ENCODE measurements at regions not wholly inside any gene's neighbourhood (a gene's known extent, or its start where the extent isn't known, plus 50 kb on each side); places are given as distances from the start of the nearest gene placed in this dataset.

DNA sequence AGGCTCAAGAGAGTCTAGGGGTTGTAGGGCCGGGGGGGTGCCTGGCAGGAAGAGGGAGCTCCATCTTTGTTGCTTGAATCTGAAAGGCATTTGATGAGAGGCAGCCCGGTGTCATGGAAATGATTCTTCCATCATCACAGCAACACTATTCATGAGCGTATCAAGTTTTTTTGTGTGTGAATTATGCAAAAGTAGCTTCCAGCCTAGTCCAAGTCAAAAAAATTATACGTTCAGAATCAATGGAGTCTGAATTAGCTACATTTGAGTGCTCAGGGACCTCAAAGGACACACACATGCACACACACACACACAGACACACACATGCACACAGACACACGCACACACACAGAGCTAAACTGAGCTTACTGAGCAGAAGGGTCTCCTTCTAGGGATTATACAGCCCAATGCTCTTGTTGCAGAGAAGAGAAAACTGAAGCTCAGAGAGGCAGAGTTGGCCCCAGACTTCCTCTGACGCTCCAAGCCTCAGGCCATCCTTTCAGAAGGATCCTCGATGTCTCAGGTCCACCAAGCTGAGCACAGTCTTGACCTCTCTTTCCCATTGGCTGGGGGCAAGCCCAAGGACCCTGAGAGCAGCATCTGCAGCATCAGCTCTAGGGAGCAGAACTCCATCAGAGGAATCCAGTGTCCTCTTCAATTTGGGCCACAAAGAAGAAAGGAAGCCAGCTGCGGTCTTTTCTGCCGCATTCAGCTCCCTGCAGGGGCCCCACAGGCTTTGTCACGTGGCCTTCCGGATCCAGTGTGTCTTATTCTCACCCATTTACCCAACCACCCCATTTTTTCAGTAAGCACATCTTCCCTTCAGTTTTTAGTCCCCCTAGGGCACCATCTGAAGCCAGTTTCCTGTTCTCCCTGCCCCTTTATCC, 228.0 kb downstream of the UACA start:
- CTCF ChIA-PET = interaction anchor here (1.1 kb wide), 1 partner anchor 47 kb away, joined by 4 read pairs; no protein-coding TSS in a partner anchor
- POLR2A ChIA-PET (ENCODE audit: low non-redundant PET) = no interaction called here

DNA sequence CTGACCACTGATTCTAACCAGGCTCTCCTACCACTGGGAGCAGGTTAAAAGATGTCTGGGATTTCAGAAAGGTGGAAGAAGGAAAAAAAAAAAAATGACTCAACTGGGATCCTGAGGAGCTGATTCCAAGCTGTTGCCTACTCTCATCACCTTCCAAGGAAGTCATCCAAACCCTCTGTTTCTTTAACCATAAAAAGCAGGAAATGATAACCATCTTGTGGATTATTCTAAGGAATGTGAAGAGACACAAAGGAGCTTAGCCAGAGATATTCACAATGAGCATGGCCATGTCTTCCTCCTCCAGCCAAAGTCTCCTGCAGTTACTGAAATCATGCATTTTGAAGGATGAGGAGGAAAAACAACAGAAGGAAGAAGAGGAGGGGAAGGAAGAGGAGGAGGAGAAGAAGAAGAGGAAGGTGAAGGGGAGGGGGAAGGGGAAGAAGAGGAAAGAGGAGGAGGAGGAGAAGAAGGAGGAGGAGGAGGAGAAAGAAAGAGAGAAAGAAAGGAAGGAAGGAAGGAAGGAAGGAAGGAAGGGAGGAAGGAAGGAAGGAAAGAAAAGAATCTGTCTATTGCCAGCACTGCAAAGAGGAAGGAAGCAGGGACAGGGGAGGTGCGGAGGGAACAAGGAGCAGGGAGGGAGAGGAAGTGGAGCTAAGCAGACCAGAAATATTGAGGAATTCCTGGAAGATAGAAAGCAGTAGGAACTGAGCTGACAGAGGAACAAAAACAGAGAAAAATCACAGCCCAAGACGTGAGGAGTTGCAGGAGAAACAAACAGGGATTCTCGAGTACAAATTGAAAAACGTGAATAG, 229.2 kb downstream of the UACA start:
- TF ChIP-seq, protein P1, sequence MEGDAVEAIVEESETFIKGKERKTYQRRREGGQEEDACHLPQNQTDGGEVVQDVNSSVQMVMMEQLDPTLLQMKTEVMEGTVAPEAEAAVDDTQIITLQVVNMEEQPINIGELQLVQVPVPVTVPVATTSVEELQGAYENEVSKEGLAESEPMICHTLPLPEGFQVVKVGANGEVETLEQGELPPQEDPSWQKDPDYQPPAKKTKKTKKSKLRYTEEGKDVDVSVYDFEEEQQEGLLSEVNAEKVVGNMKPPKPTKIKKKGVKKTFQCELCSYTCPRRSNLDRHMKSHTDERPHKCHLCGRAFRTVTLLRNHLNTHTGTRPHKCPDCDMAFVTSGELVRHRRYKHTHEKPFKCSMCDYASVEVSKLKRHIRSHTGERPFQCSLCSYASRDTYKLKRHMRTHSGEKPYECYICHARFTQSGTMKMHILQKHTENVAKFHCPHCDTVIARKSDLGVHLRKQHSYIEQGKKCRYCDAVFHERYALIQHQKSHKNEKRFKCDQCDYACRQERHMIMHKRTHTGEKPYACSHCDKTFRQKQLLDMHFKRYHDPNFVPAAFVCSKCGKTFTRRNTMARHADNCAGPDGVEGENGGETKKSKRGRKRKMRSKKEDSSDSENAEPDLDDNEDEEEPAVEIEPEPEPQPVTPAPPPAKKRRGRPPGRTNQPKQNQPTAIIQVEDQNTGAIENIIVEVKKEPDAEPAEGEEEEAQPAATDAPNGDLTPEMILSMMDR (conservative IDR thresholded peaks at IDR 0.05; ENCODE audit: low read depth) = no peak

More for the DNA sequence above, 228.0 kb downstream of the UACA start:
- TF ChIP-seq, protein P1 (conservative IDR thresholded peaks at IDR 0.05; ENCODE audit: low read depth) = no peak
- H3K27ac ChIP-seq = no peak overlapping the region
- no peak for DNase-seq (ENCODE audit: low spot score)

DNA sequence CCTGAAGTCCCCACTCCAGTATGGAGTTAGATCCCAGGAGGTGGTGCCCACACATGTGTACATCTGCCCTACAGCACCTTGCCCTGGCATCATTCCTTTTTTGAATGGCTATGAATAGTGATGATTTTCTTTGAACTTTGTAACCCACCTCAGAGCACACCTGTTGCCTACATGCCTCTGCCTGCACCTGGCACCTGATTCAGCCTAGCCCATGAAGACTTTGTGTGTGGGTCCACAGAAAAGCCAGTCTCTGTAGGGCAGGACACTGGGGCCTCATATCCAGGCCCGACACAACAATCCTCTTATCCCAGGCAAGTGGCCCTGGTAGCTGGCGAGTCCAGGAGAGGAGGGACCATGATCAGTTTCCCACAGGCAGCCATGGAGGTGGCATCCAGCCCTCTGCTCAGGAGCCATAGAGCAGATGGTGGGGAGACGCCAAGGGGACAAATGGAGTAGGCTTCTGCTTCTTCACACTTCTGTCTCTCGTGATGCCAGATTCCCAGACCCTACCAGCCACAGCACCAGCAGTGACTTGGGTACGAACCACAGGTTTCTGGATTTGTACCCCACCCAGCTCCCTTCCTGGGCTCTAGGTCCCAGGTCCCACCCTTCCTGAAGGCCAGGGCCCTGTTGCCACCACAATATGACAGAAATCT, 230.7 kb downstream of the UACA start:
- TF ChIP-seq, protein P1 (conservative IDR thresholded peaks at IDR 0.05; ENCODE audit: low read depth) = no peak
- H3K27ac ChIP-seq = no peak overlapping the region
- POLR2A ChIA-PET (ENCODE audit: low non-redundant PET) = no interaction called here
- CTCF ChIA-PET = interaction anchor here (0.6 kb wide), 1 partner anchor 45 kb away, joined by 3 read pairs; no protein-coding TSS in a partner anchor
- DNase-seq (ENCODE audit: low spot score) = no peak

More for the DNA sequence above, 229.2 kb downstream of the UACA start:
- CTCF ChIA-PET = interaction anchor here (1.1 kb wide), 1 partner anchor 46 kb away, joined by 4 read pairs; no protein-coding TSS in a partner anchor
- H3K27ac ChIP-seq = no peak overlapping the region
- no peak for DNase-seq (ENCODE audit: low spot score)
- POLR2A ChIA-PET (ENCODE audit: low non-redundant PET) = no interaction called here

DNA sequence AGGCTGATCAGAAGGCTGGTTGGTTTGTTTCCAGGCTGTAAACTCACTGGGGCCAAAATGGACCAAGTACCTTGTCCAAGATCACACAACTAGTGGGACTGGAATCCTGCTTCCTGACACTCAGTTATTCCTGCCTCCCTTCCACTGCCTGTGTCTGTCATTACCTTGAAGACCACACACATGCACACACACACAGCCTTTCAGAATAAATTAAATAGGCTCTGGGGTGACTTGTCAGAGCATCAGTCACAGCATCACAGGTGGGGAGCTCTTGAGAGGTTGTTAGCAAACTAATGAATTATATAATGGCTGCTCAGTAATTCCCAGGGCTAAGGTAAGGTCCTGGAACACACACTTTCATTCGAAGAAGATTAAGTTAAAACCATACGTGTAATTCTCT, 231.8 kb downstream of the UACA start:
- TF ChIP-seq, protein P1 (conservative IDR thresholded peaks at IDR 0.05; ENCODE audit: low read depth) = no peak
- ChIA-PET CTCF (no interaction called here), POLR2A (ENCODE audit: low non-redundant PET) (no interaction called here)
- H3K27ac ChIP-seq = no peak overlapping the region
- no peak for DNase-seq (ENCODE audit: low spot score)

DNA sequence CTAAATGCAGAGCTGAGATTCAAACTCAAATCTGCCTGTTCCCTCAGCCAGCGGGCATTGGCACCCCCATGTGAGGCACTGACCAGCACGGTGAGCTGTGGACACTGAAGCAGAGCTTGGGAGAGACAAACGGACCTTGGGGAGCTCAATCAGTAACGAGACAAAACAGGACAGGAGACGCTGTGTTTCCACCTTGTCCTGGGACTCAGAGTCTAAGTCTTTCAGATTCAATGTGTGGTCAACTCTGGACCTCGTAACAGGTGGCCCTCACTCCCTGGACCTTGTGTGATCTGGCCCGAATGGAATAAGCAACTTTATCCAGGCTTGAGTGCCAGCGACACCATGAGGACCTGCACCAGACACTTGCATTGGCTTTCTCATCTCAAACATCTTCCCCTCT, 232.5 kb downstream of the UACA start:
- ChIA-PET POLR2A (ENCODE audit: low non-redundant PET) (no interaction called here), CTCF (no interaction called here)
- TF ChIP-seq, protein P1 (conservative IDR thresholded peaks at IDR 0.05; ENCODE audit: low read depth) = no peak
- no peak for DNase-seq (ENCODE audit: low spot score)
- no peak overlapping the region for H3K27ac ChIP-seq

DNA sequence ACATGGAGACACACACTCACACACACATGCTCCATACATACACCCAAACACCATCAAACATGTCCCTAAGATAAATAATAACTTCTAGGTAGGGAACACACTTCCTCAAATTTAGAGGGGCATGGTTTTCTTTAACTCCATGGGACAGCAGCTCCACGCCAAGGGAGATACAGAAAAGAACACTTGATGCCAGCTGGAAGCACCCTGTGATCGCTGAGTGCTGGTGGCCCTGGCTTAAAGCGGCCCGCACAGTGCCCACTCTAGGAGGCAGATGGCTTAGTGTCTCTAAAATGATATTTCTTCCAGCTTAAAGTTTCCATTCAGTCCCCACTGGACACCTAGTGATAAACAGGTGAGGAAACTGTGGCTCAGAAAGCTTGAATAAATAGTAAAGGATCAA, 232.9 kb downstream of the UACA start:
- POLR2A ChIA-PET (ENCODE audit: low non-redundant PET) = no interaction called here
- H3K27ac ChIP-seq = no peak overlapping the region
- TF ChIP-seq, protein P1 (conservative IDR thresholded peaks at IDR 0.05; ENCODE audit: low read depth) = no peak
- DNase-seq (ENCODE audit: low spot score) = no peak
- CTCF ChIA-PET = no interaction called here
